Neural cell (in vitro differentiated cells): ENCODE measurements at regions not wholly inside any gene's neighbourhood (a gene's known extent, or its start where the extent isn't known, plus 50 kb on each side); places are given as distances from the start of the nearest gene placed in this dataset.

ENCODE experiments used
- EP300 ChIP-seq: fragments of 450-650 bp; conservative IDR thresholded peaks from 2 replicates; pipeline ENCODE4 v1.6.1; 2014; ENCODE audit warnings: antibody characterized with exemption, mild to moderate bottlenecking, moderate library complexity; ENCODE audit not compliant: poor library complexity, severe bottlenecking
- EZH2 ChIP-seq: fragments of 200-600, 300-800 bp; shearing (Covaris generic), sonication (generic); IDR thresholded peaks from 2 replicates; pipeline ENCODE4 v1.6.1; 2014; ENCODE audit warnings: antibody characterized with exemption, low read length, borderline replicate concordance, mild to moderate bottlenecking; ENCODE audit not compliant: insufficient read depth, poor library complexity, severe bottlenecking
- MXI1 ChIP-seq: fragments of 450-650 bp; conservative IDR thresholded peaks from 2 replicates; pipeline ENCODE4 v1.6.1; 2014; ENCODE audit warnings: antibody characterized with exemption, mild to moderate bottlenecking; ENCODE audit not compliant: poor library complexity, severe bottlenecking
- POLR2AphosphoS5 ChIP-seq: IDR thresholded peaks from 2 replicates; pipeline ENCODE4 v1.6.1; 2012
- RAD21 ChIP-seq: fragments of 450-650 bp; conservative IDR thresholded peaks from 2 replicates; pipeline ENCODE4 v1.6.1; 2014; ENCODE audit warnings: antibody characterized with exemption, mild to moderate bottlenecking, moderate library complexity
- TAF1 ChIP-seq: IDR thresholded peaks from 2 replicates; pipeline ENCODE4 v1.6.1; 2012; ENCODE audit warnings: low read depth
- TF ChIP-seq, protein P1 (sequence below): fragments of 450-650 bp; IDR thresholded peaks from 2 replicates; pipeline ENCODE4 v1.5.1; 2014; ENCODE audit warnings: antibody characterized with exemption, mild to moderate bottlenecking, moderate library complexity; ENCODE audit not compliant: poor library complexity, severe bottlenecking
- TF ChIP-seq, protein P2 (sequence below): IDR thresholded peaks from 2 replicates; pipeline ENCODE4 v1.6.1; 2012; ENCODE audit warnings: borderline replicate concordance

DNA sequence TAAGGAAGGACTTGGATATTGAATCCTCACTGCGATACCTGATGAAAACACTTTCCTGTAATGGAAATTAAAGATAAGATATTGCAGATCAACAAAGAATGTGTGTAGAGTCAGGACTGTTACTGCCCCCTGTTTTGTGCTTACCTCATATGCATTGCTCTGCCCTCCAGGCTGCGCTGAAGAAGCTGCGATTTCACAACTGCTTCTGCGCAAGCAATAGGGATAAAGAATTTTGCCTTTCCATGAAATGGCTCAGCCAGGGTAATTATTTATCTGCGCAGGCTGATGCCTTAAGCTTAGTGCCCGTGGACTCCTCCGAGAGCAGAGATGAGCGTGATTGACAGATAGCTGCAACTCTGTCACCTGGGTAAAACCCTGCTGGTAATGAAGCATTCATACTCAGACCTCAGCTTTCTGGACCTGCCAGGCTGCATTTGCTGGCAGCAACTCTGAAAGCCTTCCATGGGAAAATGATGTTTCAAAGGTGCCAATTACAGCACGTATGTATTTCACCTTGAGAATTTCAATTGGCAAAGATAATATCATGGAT lies 370.6 kb downstream of the SAMD5 start:
- TF ChIP-seq EP300 (peak; percentile 76), RAD21 (peak; percentile 45), POLR2AphosphoS5 (peak; percentile 36), TAF1 (no peak), MXI1 (no peak), EZH2 (no peak)
- TF ChIP-seq, protein P1, sequence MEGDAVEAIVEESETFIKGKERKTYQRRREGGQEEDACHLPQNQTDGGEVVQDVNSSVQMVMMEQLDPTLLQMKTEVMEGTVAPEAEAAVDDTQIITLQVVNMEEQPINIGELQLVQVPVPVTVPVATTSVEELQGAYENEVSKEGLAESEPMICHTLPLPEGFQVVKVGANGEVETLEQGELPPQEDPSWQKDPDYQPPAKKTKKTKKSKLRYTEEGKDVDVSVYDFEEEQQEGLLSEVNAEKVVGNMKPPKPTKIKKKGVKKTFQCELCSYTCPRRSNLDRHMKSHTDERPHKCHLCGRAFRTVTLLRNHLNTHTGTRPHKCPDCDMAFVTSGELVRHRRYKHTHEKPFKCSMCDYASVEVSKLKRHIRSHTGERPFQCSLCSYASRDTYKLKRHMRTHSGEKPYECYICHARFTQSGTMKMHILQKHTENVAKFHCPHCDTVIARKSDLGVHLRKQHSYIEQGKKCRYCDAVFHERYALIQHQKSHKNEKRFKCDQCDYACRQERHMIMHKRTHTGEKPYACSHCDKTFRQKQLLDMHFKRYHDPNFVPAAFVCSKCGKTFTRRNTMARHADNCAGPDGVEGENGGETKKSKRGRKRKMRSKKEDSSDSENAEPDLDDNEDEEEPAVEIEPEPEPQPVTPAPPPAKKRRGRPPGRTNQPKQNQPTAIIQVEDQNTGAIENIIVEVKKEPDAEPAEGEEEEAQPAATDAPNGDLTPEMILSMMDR, result no peak
- TF ChIP-seq, protein P2, sequence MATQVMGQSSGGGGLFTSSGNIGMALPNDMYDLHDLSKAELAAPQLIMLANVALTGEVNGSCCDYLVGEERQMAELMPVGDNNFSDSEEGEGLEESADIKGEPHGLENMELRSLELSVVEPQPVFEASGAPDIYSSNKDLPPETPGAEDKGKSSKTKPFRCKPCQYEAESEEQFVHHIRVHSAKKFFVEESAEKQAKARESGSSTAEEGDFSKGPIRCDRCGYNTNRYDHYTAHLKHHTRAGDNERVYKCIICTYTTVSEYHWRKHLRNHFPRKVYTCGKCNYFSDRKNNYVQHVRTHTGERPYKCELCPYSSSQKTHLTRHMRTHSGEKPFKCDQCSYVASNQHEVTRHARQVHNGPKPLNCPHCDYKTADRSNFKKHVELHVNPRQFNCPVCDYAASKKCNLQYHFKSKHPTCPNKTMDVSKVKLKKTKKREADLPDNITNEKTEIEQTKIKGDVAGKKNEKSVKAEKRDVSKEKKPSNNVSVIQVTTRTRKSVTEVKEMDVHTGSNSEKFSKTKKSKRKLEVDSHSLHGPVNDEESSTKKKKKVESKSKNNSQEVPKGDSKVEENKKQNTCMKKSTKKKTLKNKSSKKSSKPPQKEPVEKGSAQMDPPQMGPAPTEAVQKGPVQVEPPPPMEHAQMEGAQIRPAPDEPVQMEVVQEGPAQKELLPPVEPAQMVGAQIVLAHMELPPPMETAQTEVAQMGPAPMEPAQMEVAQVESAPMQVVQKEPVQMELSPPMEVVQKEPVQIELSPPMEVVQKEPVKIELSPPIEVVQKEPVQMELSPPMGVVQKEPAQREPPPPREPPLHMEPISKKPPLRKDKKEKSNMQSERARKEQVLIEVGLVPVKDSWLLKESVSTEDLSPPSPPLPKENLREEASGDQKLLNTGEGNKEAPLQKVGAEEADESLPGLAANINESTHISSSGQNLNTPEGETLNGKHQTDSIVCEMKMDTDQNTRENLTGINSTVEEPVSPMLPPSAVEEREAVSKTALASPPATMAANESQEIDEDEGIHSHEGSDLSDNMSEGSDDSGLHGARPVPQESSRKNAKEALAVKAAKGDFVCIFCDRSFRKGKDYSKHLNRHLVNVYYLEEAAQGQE, result peak; percentile 36
